CD14-positive monocyte (primary cell): ENCODE measurements at regions not wholly inside any gene's neighbourhood (a gene's known extent, or its start where the extent isn't known, plus 50 kb on each side); places are given as distances from the start of the nearest gene placed in this dataset.

Experiments
- DNase-seq, 3 donors: peaks; one replicate each; pipeline ENCODE4 v3.0.0-alpha.2; 2011 to 2022
- H2AFZ ChIP-seq: 2 replicates; pipeline ENCODE4 v1.6.0; 2012; ENCODE audit warnings: mild to moderate bottlenecking, low read depth, low read length, inconsistent platforms; ENCODE audit not compliant: insufficient read depth, poor library complexity, severe bottlenecking
- H3K27ac ChIP-seq, 2 donors: 1 replicate in 1 of 2; 2 replicates in 1 of 2; pipeline ENCODE4 v1.5.1; 2012 to 2013; ENCODE audit warnings: low read length in 2 of 2, control low read depth in 1 of 2, inconsistent platforms in 1 of 2, low read depth in 1 of 2, mild to moderate bottlenecking in 1 of 2
- H3K27me3 ChIP-seq, 2 donors: one replicate each; pipeline versions ENCODE4 v1.6.0 to v1.6.1; 2011 to 2013; ENCODE audit warnings: low read length in 2 of 2; ENCODE audit not compliant: control insufficient read depth in 2 of 2, insufficient read depth in 2 of 2
- H3K36me3 ChIP-seq, 2 donors: replicated peaks in 1 of 2; 1 replicate in 1 of 2; 2 replicates in 1 of 2; pipeline versions ENCODE4 v1.5.1 to v1.6.1; 2012 to 2013; ENCODE audit warnings: low read length in 2 of 2, control low read depth in 1 of 2, inconsistent platforms in 1 of 2, mild to moderate bottlenecking in 1 of 2; ENCODE audit not compliant: insufficient read depth in 2 of 2, control insufficient read depth in 1 of 2
- H3K4me1 ChIP-seq, 2 donors: 1 replicate in 1 of 2; 2 replicates in 1 of 2; pipeline versions ENCODE4 v1.5.1 to v1.6.1; 2012 to 2013; ENCODE audit warnings: low read length in 2 of 2, control low read depth in 1 of 2, inconsistent platforms in 1 of 2, mild to moderate bottlenecking in 1 of 2, moderate library complexity in 1 of 2; ENCODE audit not compliant: insufficient read depth in 2 of 2, control insufficient read depth in 1 of 2
- H3K4me2 ChIP-seq: replicated peaks from 2 replicates; pipeline ENCODE3; 2012; ENCODE audit warnings: low read length, moderate library complexity, mild to moderate bottlenecking; ENCODE audit not compliant: poor library complexity, severe bottlenecking; ENCODE audit errors: extremely low read depth
- H3K4me3 ChIP-seq, 3 experiments: fragments of 200-600 bp in 1 of 3; sonication (generic) in 1 of 3; replicated peaks in 1 of 3; 1 replicate in 2 of 3; 2 replicates in 1 of 3; pipeline ENCODE4 v1.5.1; 2011 to 2013; ENCODE audit warnings: low read length in 3 of 3, mild to moderate bottlenecking in 3 of 3, control low read depth in 2 of 3, low read depth in 2 of 3, inconsistent platforms in 1 of 3, moderate library complexity in 1 of 3
- H3K79me2 ChIP-seq: 2 replicates; pipeline ENCODE4 v1.6.0; 2012; ENCODE audit warnings: mild to moderate bottlenecking, control low read depth, inconsistent platforms, low read length, moderate library complexity; ENCODE audit not compliant: insufficient read depth
- H3K9ac ChIP-seq: 2 replicates; pipeline ENCODE4 v1.6.0; 2017; ENCODE audit warnings: low read length, mild to moderate bottlenecking; ENCODE audit not compliant: insufficient read depth, poor library complexity, severe bottlenecking
- H3K9me3 ChIP-seq, 2 donors: replicated peaks in 1 of 2; 1 replicate in 1 of 2; 2 replicates in 1 of 2; pipeline versions ENCODE4 v1.5.1 to v1.6.1; 2012 to 2013; ENCODE audit warnings: low read length in 2 of 2, control low read depth in 1 of 2; ENCODE audit not compliant: control insufficient read depth in 1 of 2, insufficient read depth in 1 of 2
- H4K20me1 ChIP-seq: 2 replicates; pipeline ENCODE4 v1.6.0; 2012; ENCODE audit warnings: mild to moderate bottlenecking, low read length, control low read depth, moderate library complexity; ENCODE audit not compliant: insufficient read depth
- H3K27ac Mint-ChIP-seq, 7 donors: one replicate each; pipeline ENCODE4 v1.8.0; 2020; ENCODE audit warnings: mild to moderate bottlenecking in 7 of 7, mixed read lengths in 7 of 7, moderate library complexity in 6 of 7, inconsistent platforms in 2 of 7
- H3K27me3 Mint-ChIP-seq, 3 donors: one replicate each; pipeline ENCODE4 v1.8.0; 2021 to 2022; ENCODE audit warnings: low read depth in 3 of 3, mild to moderate bottlenecking in 3 of 3, mixed read lengths in 3 of 3, moderate library complexity in 3 of 3, inconsistent platforms in 1 of 3
- H3K36me3 Mint-ChIP-seq, 2 donors: one replicate each; pipeline ENCODE4 v1.8.0; 2020; ENCODE audit warnings: mixed read lengths in 2 of 2, inconsistent platforms in 1 of 2, mild to moderate bottlenecking in 1 of 2
- H3K4me1 Mint-ChIP-seq: one replicate; pipeline ENCODE4 v1.8.0; 2020; ENCODE audit warnings: mild to moderate bottlenecking, mixed read lengths
- H3K4me3 Mint-ChIP-seq, 2 donors: one replicate each; pipeline ENCODE4 v1.8.0; 2020; ENCODE audit warnings: mild to moderate bottlenecking in 2 of 2, mixed read lengths in 2 of 2, moderate library complexity in 1 of 2
- H3K9me3 Mint-ChIP-seq, 7 donors: one replicate each; pipeline ENCODE4 v1.8.0; 2020 to 2022; ENCODE audit warnings: mixed read lengths in 7 of 7, mild to moderate bottlenecking in 6 of 7, moderate library complexity in 6 of 7, inconsistent platforms in 2 of 7
- CTCF ChIP-seq: fragments of 200-600 bp; IDR thresholded peaks from one replicate; pipeline ENCODE4 v1.8.0; 2022; ENCODE audit warnings: antibody characterized with exemption, mild to moderate bottlenecking
- WGBS: methylation state at CpG from one replicate; pipeline ENCODE4 v1.1.5; 2013; ENCODE audit warnings: missing lambda C conversion rate; ENCODE audit not compliant: insufficient coverage; 5-methylcytosine and 5-hydroxymethylcytosine counted together
- intact Hi-C, 2 donors: fragments of 100-400 bp; cut with micrococcal nuclease; formaldehyde crosslinking; loops; one replicate each; pipeline versions ENCODE4 v1.15.0 to v1.15.1; 2023

GRCh38 chr14:95464103-95464502 is 52.3 kb downstream of the SYNE3 start:
- TF ChIP-seq CTCF = no peak
- Mint-ChIP-seq H3K36me3 (peaks cover 84 to 99% of the 10 kb centered on the region in 2 donors), H3K27me3 (peaks cover 0 to under 1% (median 0%) of the 10 kb centered on the region in 3 donors), H3K9me3 (no peaks in the 10 kb centered on the region), H3K4me1 (peaks cover 2% of the 10 kb centered on the region), H3K4me3 (no peak overlapping the region), H3K27ac (peak overlapping the region in 2 of 7 donors; percentile 78)
- no peak overlapping the region for H3K4me2 ChIP-seq
- peaks cover 23% of the 10 kb centered on the region for H3K79me2 ChIP-seq
- WGBS = 89% methylated on average over 3 of the region's 6 CpGs
- H3K9me3 ChIP-seq = no peaks in the 10 kb centered on the region
- no peaks in the 10 kb centered on the region for H3K27me3 ChIP-seq
- no peak for DNase-seq
- H3K27ac ChIP-seq = peak overlapping the region in 1 of 2 donors; percentile 42
- H3K4me3 ChIP-seq = no peak overlapping the region
- no peak overlapping the region for H3K9ac ChIP-seq
- intact Hi-C loops = no loop called here
- H4K20me1 ChIP-seq = peaks cover 100% of the 10 kb centered on the region
- H3K4me1 ChIP-seq = no peaks in the 10 kb centered on the region
- no peak overlapping the region for H2AFZ ChIP-seq
- peaks cover 89 to 100% of the 10 kb centered on the region in 2 donors for H3K36me3 ChIP-seq

GRCh38 chr14:95463171-95463901 is 53.1 kb downstream of the SYNE3 start:
- no peak for TF ChIP-seq CTCF
- peaks cover 0 to 1% (median 0%) of the 10 kb centered on the region in 7 donors for H3K9me3 Mint-ChIP-seq
- no peak overlapping the region for H3K4me2 ChIP-seq
- H3K27ac Mint-ChIP-seq = peak overlapping the region in 3 of 7 donors; percentile 8 to 79 (median 59)
- no peak overlapping the region for H3K4me3 Mint-ChIP-seq
- DNase-seq = no peak
- peak overlapping the region in 1 of 2 donors; percentile 42 for H3K27ac ChIP-seq
- no peak overlapping the region for H2AFZ ChIP-seq
- H3K27me3 Mint-ChIP-seq = peaks cover 0 to 1% (median 0%) of the 10 kb centered on the region in 3 donors
- H4K20me1 ChIP-seq = peaks cover 99% of the 10 kb centered on the region
- 31% methylated on average over 7 of the region's 9 CpGs for WGBS
- peaks cover 82 to 97% of the 10 kb centered on the region in 2 donors for H3K36me3 Mint-ChIP-seq
- peaks cover 2% of the 10 kb centered on the region for H3K4me1 Mint-ChIP-seq
- no peaks in the 10 kb centered on the region for H3K9me3 ChIP-seq
- H3K36me3 ChIP-seq = peaks cover 89 to 100% of the 10 kb centered on the region in 2 donors
- no peak overlapping the region for H3K9ac ChIP-seq
- no peaks in the 10 kb centered on the region for H3K27me3 ChIP-seq
- intact Hi-C loops = no loop called here
- H3K79me2 ChIP-seq = peaks cover 20% of the 10 kb centered on the region
- no peaks in the 10 kb centered on the region for H3K4me1 ChIP-seq
- H3K4me3 ChIP-seq = no peak overlapping the region
